ENCODE measurements at regions not wholly inside any gene's neighbourhood (a gene's known extent, or its start where the extent isn't known, plus 50 kb on each side); places are given as distances from the start of the nearest gene placed in this dataset.

GRCh38 chr1:193472838-193473398 is 286.5 kb upstream of the B3GALT2 start:
- TF ChIP-seq POLR2AphosphoS5 (IDR thresholded peaks at IDR 0.05; ENCODE audit: insufficient read depth, low read depth, low read length) (no peak), POLR2A (IDR thresholded peaks at IDR 0.05; ENCODE audit: low read depth, low read length) (no peak), EZH2 (IDR thresholded peaks at IDR 0.05; ENCODE audit: borderline replicate concordance, low read depth, low read length, severe bottlenecking) (no peak), GATA2 (IDR thresholded peaks at IDR 0.05; ENCODE audit: insufficient read depth, insufficient read length, low read depth, low read length) (no peak), MYC (IDR thresholded peaks at IDR 0.05; ENCODE audit: low read depth, low read length) (no peak), CTCF (IDR thresholded peaks at IDR 0.05; ENCODE audit: extremely low read depth in 1 of 2, insufficient read depth in 1 of 2, low read depth in 1 of 2, low read length in 2 of 2) (no peak), JUN (IDR thresholded peaks at IDR 0.05; ENCODE audit: borderline replicate concordance, insufficient read depth, insufficient read length, low read depth) (no peak), MAX (IDR thresholded peaks at IDR 0.05; ENCODE audit: insufficient read depth, insufficient read length) (no peak), FOS (IDR thresholded peaks at IDR 0.05; ENCODE audit: borderline replicate concordance, insufficient read depth, low read length) (no peak)
